ENCODE measurements at regions not wholly inside any gene's neighbourhood (a gene's known extent, or its start where the extent isn't known, plus 50 kb on each side); places are given as distances from the start of the nearest gene placed in this dataset.
A peak's percentile ranks its signal among the peaks of the same experiment; 100 is the strongest.

GRCh38 chr3:117914540-117915100 is 1120.0 kb downstream of the IGSF11 start:
- TF ChIP-seq ZNF8 (CRISPR knock-in tag; IDR thresholded peaks at IDR 0.05) (no peak), ISL1 (CRISPR knock-in tag; IDR thresholded peaks at IDR 0.05) (peak; percentile 74), PATZ1 (CRISPR knock-in tag; IDR thresholded peaks at IDR 0.05; ENCODE audit: borderline replicate concordance) (no peak), BACH2 (CRISPR knock-in tag; IDR thresholded peaks at IDR 0.05; ENCODE audit: borderline replicate concordance) (no peak), ZFP3 (CRISPR knock-in tag; IDR thresholded peaks at IDR 0.05) (no peak), CSRNP3 (CRISPR knock-in tag; IDR thresholded peaks at IDR 0.05) (0 out of 2 replicates have a peak, but pooled peaks have one; percentile 13)
- TF ChIP-seq, protein P1, sequence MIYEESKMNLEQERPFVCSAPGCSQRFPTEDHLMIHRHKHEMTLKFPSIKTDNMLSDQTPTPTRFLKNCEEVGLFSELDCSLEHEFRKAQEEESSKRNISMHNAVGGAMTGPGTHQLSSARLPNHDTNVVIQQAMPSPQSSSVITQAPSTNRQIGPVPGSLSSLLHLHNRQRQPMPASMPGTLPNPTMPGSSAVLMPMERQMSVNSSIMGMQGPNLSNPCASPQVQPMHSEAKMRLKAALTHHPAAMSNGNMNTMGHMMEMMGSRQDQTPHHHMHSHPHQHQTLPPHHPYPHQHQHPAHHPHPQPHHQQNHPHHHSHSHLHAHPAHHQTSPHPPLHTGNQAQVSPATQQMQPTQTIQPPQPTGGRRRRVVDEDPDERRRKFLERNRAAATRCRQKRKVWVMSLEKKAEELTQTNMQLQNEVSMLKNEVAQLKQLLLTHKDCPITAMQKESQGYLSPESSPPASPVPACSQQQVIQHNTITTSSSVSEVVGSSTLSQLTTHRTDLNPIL (CRISPR knock-in tag; IDR thresholded peaks at IDR 0.05; ENCODE audit: low read depth): no peak
- no peak for ATAC-seq

DNA sequence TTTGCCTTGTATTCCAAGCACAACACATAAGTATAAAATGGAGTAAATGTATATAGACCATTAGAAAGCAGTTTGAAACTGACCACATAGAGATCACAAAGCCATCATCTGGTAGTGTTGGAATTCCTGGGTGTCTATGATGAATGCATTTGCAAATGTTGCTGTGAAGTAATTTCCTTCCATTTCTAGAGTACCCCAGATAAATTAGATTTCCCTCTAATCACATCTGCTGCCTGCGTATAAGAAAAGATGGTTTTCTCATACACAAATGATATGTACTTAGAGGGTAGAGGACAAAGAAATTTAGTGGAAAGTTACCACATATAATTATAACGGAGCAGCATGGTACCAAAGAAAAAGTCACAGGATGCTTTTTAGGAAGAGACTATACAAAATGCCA is 1117.8 kb downstream of the IGSF11 start:
- ATAC-seq: no peak
- TF ChIP-seq ESRRG (CRISPR knock-in tag; IDR thresholded peaks at IDR 0.05): no peak
- 0 out of 2 replicates have a peak, but pooled peaks have one; percentile 23 for TF ChIP-seq ZNF8 (CRISPR knock-in tag; IDR thresholded peaks at IDR 0.05)
- TF ChIP-seq ARNTL (CRISPR knock-in tag; IDR thresholded peaks at IDR 0.05; ENCODE audit: borderline replicate concordance, low read depth): no peak
- no peak; the same call in 1 of the 2 replicates for TF ChIP-seq BACH2 (CRISPR knock-in tag; IDR thresholded peaks at IDR 0.05; ENCODE audit: borderline replicate concordance)
- TF ChIP-seq ZNF70 (CRISPR knock-in tag; IDR thresholded peaks at IDR 0.05): no peak
- TF ChIP-seq RARB (CRISPR knock-in tag; IDR thresholded peaks at IDR 0.05): no peak
- TF ChIP-seq, protein P2, sequence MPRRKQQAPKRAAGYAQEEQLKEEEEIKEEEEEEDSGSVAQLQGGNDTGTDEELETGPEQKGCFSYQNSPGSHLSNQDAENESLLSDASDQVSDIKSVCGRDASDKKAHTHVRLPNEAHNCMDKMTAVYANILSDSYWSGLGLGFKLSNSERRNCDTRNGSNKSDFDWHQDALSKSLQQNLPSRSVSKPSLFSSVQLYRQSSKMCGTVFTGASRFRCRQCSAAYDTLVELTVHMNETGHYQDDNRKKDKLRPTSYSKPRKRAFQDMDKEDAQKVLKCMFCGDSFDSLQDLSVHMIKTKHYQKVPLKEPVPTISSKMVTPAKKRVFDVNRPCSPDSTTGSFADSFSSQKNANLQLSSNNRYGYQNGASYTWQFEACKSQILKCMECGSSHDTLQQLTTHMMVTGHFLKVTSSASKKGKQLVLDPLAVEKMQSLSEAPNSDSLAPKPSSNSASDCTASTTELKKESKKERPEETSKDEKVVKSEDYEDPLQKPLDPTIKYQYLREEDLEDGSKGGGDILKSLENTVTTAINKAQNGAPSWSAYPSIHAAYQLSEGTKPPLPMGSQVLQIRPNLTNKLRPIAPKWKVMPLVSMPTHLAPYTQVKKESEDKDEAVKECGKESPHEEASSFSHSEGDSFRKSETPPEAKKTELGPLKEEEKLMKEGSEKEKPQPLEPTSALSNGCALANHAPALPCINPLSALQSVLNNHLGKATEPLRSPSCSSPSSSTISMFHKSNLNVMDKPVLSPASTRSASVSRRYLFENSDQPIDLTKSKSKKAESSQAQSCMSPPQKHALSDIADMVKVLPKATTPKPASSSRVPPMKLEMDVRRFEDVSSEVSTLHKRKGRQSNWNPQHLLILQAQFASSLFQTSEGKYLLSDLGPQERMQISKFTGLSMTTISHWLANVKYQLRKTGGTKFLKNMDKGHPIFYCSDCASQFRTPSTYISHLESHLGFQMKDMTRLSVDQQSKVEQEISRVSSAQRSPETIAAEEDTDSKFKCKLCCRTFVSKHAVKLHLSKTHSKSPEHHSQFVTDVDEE (CRISPR knock-in tag; IDR thresholded peaks at IDR 0.05): 0 out of 2 replicates have a peak, but pooled peaks have one; percentile 67
- no peak for TF ChIP-seq TOX (CRISPR knock-in tag; IDR thresholded peaks at IDR 0.05; ENCODE audit: borderline replicate concordance)
- TF ChIP-seq ZNF565 (CRISPR knock-in tag; conservative IDR thresholded peaks at IDR 0.05; ENCODE audit: low read depth): no peak
- no peak for TF ChIP-seq PPARA (CRISPR knock-in tag; IDR thresholded peaks at IDR 0.05; ENCODE audit: borderline replicate concordance)
- TF ChIP-seq, protein P3, sequence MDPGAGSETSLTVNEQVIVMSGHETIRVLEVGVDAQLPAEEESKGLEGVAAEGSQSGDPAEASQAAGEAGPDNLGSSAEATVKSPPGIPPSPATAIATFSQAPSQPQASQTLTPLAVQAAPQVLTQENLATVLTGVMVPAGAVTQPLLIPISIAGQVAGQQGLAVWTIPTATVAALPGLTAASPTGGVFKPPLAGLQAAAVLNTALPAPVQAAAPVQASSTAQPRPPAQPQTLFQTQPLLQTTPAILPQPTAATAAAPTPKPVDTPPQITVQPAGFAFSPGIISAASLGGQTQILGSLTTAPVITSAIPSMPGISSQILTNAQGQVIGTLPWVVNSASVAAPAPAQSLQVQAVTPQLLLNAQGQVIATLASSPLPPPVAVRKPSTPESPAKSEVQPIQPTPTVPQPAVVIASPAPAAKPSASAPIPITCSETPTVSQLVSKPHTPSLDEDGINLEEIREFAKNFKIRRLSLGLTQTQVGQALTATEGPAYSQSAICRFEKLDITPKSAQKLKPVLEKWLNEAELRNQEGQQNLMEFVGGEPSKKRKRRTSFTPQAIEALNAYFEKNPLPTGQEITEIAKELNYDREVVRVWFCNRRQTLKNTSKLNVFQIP (CRISPR knock-in tag; IDR thresholded peaks at IDR 0.05; ENCODE audit: borderline replicate concordance, low read depth): no peak
- TF ChIP-seq ZC3H10 (CRISPR knock-in tag; IDR thresholded peaks at IDR 0.05): no peak
- TF ChIP-seq SNAI2 (CRISPR knock-in tag; IDR thresholded peaks at IDR 0.05): 0 out of 2 replicates have a peak, but pooled peaks have one; percentile 65
- TF ChIP-seq TCF4 (CRISPR knock-in tag; IDR thresholded peaks at IDR 0.05; ENCODE audit: borderline replicate concordance): peak; percentile 61; the same call in 1 of the 2 replicates
- TF ChIP-seq ISL1 (CRISPR knock-in tag; IDR thresholded peaks at IDR 0.05): peak; percentile 49; the same call in 1 of the 2 replicates

GRCh38 chr3:117919621-117920020 is 1115.0 kb downstream of the IGSF11 start:
- no peak for ATAC-seq
- TF ChIP-seq ZNF565 (CRISPR knock-in tag; conservative IDR thresholded peaks at IDR 0.05; ENCODE audit: low read depth): no peak
- TF ChIP-seq ARNTL (CRISPR knock-in tag; IDR thresholded peaks at IDR 0.05; ENCODE audit: borderline replicate concordance, low read depth): no peak
- no peak for TF ChIP-seq ZC3H10 (CRISPR knock-in tag; IDR thresholded peaks at IDR 0.05)

All from SK-N-SH treated with all-trans-retinoic acid at 6 μM for 48 hours (cell line).